ENCODE measurements at regions not wholly inside any gene's neighbourhood (a gene's known extent, or its start where the extent isn't known, plus 50 kb on each side); places are given as distances from the start of the nearest gene placed in this dataset.

- TF ChIP-seq, protein P1, sequence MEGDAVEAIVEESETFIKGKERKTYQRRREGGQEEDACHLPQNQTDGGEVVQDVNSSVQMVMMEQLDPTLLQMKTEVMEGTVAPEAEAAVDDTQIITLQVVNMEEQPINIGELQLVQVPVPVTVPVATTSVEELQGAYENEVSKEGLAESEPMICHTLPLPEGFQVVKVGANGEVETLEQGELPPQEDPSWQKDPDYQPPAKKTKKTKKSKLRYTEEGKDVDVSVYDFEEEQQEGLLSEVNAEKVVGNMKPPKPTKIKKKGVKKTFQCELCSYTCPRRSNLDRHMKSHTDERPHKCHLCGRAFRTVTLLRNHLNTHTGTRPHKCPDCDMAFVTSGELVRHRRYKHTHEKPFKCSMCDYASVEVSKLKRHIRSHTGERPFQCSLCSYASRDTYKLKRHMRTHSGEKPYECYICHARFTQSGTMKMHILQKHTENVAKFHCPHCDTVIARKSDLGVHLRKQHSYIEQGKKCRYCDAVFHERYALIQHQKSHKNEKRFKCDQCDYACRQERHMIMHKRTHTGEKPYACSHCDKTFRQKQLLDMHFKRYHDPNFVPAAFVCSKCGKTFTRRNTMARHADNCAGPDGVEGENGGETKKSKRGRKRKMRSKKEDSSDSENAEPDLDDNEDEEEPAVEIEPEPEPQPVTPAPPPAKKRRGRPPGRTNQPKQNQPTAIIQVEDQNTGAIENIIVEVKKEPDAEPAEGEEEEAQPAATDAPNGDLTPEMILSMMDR (IDR thresholded peaks at IDR 0.05 in 2 of 3, conservative IDR thresholded peaks at IDR 0.05 in 1 of 3; ENCODE audit: borderline replicate concordance in 1 of 3, insufficient read depth in 1 of 3, low read depth in 2 of 3, low read length in 2 of 3), result no peak
- TF ChIP-seq POLR2A (IDR thresholded peaks at IDR 0.05; ENCODE audit: borderline replicate concordance, extremely low read depth, insufficient read depth, insufficient read length), result no peak
- no peak for TF ChIP-seq EZH2 (IDR thresholded peaks at IDR 0.05)
- no peak for TF ChIP-seq POLR2AphosphoS5 (IDR thresholded peaks at IDR 0.05; ENCODE audit: low read depth, low read length)
- TF ChIP-seq, protein P2, sequence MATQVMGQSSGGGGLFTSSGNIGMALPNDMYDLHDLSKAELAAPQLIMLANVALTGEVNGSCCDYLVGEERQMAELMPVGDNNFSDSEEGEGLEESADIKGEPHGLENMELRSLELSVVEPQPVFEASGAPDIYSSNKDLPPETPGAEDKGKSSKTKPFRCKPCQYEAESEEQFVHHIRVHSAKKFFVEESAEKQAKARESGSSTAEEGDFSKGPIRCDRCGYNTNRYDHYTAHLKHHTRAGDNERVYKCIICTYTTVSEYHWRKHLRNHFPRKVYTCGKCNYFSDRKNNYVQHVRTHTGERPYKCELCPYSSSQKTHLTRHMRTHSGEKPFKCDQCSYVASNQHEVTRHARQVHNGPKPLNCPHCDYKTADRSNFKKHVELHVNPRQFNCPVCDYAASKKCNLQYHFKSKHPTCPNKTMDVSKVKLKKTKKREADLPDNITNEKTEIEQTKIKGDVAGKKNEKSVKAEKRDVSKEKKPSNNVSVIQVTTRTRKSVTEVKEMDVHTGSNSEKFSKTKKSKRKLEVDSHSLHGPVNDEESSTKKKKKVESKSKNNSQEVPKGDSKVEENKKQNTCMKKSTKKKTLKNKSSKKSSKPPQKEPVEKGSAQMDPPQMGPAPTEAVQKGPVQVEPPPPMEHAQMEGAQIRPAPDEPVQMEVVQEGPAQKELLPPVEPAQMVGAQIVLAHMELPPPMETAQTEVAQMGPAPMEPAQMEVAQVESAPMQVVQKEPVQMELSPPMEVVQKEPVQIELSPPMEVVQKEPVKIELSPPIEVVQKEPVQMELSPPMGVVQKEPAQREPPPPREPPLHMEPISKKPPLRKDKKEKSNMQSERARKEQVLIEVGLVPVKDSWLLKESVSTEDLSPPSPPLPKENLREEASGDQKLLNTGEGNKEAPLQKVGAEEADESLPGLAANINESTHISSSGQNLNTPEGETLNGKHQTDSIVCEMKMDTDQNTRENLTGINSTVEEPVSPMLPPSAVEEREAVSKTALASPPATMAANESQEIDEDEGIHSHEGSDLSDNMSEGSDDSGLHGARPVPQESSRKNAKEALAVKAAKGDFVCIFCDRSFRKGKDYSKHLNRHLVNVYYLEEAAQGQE (IDR thresholded peaks at IDR 0.05; ENCODE audit: low read depth), result no peak
- no peak for TF ChIP-seq ELF1 (IDR thresholded peaks at IDR 0.05; ENCODE audit: borderline replicate concordance, low read depth)
- TF ChIP-seq MAX (IDR thresholded peaks at IDR 0.05), result no peak
- TF ChIP-seq YY1 (IDR thresholded peaks at IDR 0.05; ENCODE audit: extremely low read depth, insufficient replicate concordance, low read depth, low read length), result no peak
- TF ChIP-seq CEBPB (IDR thresholded peaks at IDR 0.05; ENCODE audit: low read depth), result no peak
- no peak for TF ChIP-seq CBX3 (IDR thresholded peaks at IDR 0.05; ENCODE audit: low read depth)
- TF ChIP-seq ZBTB33 (IDR thresholded peaks at IDR 0.05; ENCODE audit: extremely low read depth, insufficient replicate concordance, low read length), result no peak
These were observed 210.8 kb downstream of the RFC3 start for GRCh38 chr13:34028496-34029442.
